Lower leg skin (tissue), 3 donors: ENCODE measurements at regions not wholly inside any gene's neighbourhood (a gene's known extent, or its start where the extent isn't known, plus 50 kb on each side); places are given as distances from the start of the nearest gene placed in this dataset.

Experiments
- POLR2A ChIP-seq, 2 donors: fragments of 450-650 bp; IDR thresholded peaks; one replicate each; pipeline ENCODE4 v1.6.1; 2016 to 2017; ENCODE audit warnings: antibody characterized with exemption in 2 of 2, mild to moderate bottlenecking in 1 of 2, moderate library complexity in 1 of 2
- TF ChIP-seq, protein P1 (sequence below), 3 donors: fragments of 450-650 bp; IDR thresholded peaks; one replicate each; pipeline ENCODE4 v1.5.1; 2016; ENCODE audit warnings: antibody characterized with exemption in 3 of 3, mild to moderate bottlenecking in 3 of 3, moderate library complexity in 2 of 3

DNA sequence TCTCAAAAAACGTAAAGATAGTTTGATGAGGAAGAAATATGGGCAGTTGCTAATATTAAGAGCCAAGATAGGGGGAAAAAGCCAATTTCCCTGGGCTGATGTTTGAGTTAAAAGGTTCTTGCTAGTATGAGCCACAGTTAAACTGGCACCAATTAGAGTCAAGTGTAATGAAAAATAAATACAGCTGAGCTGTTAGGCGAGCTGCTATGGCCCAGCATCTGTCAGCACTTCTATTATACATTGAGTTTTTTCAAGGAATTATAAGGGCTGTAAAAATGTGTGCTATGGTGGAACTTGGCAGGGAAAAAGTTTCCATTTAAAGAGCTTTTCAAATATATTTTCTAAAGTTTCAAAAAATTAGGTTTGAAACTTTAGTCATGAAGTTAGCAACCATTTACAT, 279.6 kb downstream of the CYRIA start:
- TF ChIP-seq, protein P1, sequence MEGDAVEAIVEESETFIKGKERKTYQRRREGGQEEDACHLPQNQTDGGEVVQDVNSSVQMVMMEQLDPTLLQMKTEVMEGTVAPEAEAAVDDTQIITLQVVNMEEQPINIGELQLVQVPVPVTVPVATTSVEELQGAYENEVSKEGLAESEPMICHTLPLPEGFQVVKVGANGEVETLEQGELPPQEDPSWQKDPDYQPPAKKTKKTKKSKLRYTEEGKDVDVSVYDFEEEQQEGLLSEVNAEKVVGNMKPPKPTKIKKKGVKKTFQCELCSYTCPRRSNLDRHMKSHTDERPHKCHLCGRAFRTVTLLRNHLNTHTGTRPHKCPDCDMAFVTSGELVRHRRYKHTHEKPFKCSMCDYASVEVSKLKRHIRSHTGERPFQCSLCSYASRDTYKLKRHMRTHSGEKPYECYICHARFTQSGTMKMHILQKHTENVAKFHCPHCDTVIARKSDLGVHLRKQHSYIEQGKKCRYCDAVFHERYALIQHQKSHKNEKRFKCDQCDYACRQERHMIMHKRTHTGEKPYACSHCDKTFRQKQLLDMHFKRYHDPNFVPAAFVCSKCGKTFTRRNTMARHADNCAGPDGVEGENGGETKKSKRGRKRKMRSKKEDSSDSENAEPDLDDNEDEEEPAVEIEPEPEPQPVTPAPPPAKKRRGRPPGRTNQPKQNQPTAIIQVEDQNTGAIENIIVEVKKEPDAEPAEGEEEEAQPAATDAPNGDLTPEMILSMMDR (IDR thresholded peaks at IDR 0.05) = no peak
- TF ChIP-seq POLR2A (IDR thresholded peaks at IDR 0.05) = no peak
